Adrenal gland (tissue), 5 donors: ENCODE measurements at regions not wholly inside any gene's neighbourhood (a gene's known extent, or its start where the extent isn't known, plus 50 kb on each side); places are given as distances from the start of the nearest gene placed in this dataset.

Experiments used
- POLR2A ChIP-seq, 2 donors: fragments of 450-650 bp; IDR thresholded peaks; one replicate each; pipeline ENCODE4 v1.6.1; 2017; ENCODE audit warnings: antibody characterized with exemption in 2 of 2, mild to moderate bottlenecking in 2 of 2, moderate library complexity in 1 of 2
- TF ChIP-seq, protein P1 (sequence below), 6 experiments: fragments of 450-650 bp in 4 of 6; fragments of 200-600 bp in 2 of 6; sonication (generic) in 1 of 6; IDR thresholded peaks; 1 replicate in 5 of 6; 2 replicates in 1 of 6; pipeline versions ENCODE4 v1.5.1 to v1.8.0; 2016 to 2021; ENCODE audit warnings: antibody characterized with exemption in 6 of 6, mild to moderate bottlenecking in 2 of 6, moderate library complexity in 1 of 6
- donor health status: DM: no; HTN: no; CAD: no.

DNA sequence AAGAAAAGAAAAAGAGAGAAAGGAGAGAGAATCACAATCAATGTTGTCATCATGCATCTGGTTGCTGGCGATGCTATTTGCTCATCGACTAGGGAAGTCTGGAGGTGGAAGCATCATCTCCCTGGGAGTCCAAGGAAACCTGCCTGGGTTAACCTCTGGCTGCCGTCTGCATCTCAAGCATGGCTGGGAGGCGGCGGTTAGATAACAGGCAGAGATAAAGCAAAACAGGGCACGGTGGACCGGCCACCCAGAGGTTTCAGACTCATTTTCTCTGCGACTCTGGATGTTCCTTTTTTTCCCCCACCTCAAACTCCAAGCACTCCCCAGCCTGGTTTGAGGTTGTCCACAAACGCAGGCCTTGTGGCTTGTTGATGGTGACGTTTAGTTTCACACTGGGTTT is 161.2 kb downstream of the ENGASE start:
- TF ChIP-seq, protein P1, sequence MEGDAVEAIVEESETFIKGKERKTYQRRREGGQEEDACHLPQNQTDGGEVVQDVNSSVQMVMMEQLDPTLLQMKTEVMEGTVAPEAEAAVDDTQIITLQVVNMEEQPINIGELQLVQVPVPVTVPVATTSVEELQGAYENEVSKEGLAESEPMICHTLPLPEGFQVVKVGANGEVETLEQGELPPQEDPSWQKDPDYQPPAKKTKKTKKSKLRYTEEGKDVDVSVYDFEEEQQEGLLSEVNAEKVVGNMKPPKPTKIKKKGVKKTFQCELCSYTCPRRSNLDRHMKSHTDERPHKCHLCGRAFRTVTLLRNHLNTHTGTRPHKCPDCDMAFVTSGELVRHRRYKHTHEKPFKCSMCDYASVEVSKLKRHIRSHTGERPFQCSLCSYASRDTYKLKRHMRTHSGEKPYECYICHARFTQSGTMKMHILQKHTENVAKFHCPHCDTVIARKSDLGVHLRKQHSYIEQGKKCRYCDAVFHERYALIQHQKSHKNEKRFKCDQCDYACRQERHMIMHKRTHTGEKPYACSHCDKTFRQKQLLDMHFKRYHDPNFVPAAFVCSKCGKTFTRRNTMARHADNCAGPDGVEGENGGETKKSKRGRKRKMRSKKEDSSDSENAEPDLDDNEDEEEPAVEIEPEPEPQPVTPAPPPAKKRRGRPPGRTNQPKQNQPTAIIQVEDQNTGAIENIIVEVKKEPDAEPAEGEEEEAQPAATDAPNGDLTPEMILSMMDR (IDR thresholded peaks at IDR 0.05), result no peak
- no peak for TF ChIP-seq POLR2A (IDR thresholded peaks at IDR 0.05)
